ENCODE measurements at regions not wholly inside any gene's neighbourhood (a gene's known extent, or its start where the extent isn't known, plus 50 kb on each side); places are given as distances from the start of the nearest gene placed in this dataset.
"Not testable (repeated sequence)": the region's sequence is repeated elsewhere in the genome, so short reads cannot be mapped to it uniquely, and the experiment has no call there.

DNA sequence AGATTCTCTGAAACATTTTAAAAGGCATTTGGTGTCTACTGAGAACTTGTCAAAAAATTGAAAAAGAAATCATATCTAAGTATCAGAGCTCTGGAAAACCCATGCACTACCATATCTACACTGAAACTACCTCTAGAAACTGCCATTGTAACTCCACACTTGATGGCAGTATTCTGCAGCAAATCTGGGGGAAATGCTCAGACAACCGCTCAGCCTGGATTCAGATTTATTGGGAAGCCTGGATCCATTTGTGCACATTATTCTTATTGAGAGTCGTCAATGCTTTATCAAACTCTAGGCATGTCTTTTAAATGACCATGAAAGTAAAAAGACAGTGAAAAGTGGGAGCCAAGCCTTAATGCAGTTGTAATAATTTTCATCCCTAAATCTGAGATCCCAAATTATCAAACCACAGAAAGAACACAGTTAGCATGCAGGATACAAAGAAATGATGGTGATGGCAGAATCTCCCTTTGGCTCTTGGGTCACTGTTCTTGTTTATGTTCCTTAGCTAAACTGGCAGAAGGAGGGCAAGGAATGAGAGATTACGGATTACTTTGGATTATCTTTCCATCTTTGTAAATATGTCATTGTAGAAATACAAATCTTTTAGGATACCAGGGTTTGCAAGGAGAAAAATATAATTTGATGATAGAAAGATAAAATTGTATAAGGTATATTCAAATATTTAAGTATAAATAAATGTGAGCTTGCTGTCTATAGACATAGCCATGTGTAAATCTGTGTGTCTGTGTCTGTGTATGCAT, 512.1 kb upstream of the SYT4 start:
- DNase-seq (ENCODE audit: low read depth in 4 of 4, low spot score in 3 of 4): no peak

DNA sequence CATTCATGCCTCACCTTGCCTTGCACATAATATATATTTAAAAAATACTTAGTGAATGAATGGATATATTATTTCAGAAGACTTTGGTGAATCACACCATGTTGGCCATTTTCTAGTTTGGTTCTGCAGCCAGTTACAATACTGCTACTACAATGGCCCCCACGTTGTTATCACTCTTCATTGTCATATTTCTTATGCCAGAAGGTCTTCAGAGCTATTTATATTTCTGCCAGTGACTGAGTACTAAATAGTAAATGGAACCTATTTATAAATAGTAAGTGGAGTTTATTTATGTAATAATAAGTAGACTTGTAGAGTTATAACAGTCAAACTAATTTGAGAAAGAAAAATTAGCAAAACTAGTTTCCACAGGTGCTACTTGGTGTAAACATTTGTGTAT, 516.6 kb upstream of the SYT4 start:
- no peak for DNase-seq (ENCODE audit: low read depth in 4 of 4, low spot score in 3 of 4)

DNA sequence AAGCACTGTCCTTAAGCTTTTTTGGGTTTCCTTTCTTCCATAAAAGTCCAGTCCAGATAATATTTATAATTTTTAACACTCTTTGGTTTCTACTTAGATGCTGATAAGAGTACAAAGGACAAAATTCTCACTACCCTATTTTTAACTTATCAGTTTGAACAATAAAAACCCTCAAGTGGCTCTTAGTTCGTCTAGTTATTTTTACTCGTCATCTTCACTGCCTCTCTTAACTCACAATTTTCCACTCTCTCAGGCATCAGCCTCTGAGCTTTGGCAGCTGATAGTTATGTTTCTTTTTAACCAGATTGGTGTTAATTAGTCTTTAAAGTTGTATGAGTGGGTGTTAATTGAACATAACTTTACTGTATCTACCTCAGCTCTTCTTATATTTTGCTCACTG, 517.1 kb upstream of the SYT4 start:
- no peak for DNase-seq (ENCODE audit: low read depth in 4 of 4, low spot score in 3 of 4)

DNA sequence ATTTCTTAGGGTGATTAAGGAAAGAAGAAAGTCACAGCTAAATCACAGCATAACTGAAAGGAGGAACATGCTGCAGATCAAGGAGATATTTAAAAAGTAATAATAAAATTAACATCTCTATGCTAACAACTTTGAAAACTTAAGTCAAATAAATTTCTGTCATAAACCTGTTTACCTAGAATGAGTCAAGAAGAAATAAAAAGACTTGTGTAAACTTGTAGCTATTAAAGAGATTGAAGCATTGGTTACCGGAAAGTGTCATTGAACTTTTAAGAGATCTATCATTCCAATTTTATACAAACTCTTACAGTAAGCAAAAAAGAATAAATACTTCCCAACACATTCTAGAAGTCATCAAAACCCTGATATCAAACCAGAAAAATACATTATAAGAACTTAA, 520.1 kb upstream of the SYT4 start:
- DNase-seq (ENCODE audit: low read depth in 4 of 4, low spot score in 3 of 4): no peak

DNA sequence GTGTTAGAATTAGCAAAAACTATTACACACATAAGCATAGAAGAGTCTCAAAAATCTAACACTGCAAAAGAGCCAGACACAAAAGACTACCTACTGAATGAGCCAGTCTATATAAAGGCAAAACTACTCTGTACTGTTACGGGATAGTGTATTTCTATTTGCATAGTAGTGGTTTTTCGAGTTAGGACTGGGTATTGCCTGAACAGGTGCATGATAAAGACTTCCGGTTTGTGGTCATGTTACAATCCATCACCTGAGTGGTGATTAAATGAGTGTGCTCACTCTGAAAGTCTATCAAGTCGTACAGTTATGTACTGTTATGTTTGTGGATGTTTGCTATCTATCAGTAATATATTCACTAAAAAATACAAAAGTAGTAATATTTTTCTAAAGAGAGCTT, 523.3 kb upstream of the SYT4 start:
- DNase-seq (ENCODE audit: low read depth in 4 of 4, low spot score in 3 of 4): no peak

DNA sequence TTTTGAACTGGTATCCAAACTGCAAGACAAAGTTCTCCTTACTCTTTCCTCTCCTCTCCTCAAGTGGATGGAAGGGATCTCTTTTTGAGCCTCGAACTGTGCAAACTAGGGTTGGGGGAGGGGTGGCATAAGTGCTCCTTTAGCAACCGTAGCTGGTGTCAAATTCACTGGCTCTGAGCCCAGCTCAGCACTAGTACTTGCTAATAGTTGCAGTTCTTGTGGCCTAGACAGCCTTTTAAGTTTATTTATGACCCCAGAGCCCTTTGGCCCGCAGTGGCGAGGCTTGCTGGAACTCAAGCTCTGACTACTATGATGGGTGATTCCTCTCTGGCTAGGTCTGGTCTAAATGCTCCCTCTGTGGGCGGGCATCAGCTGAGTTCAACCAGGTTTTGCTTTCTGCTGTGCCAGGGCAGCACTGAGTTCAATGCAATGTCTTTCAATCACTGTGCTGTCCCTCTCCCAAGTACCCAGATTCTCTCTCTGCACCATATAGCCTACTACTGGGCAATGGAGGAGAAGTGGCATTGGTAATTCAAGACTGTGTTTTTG, 528.4 kb upstream of the SYT4 start:
- DNase-seq (ENCODE audit: low read depth in 4 of 4, low spot score in 3 of 4): peak in 2 of 4 donors; percentile 20 to 24

DNA sequence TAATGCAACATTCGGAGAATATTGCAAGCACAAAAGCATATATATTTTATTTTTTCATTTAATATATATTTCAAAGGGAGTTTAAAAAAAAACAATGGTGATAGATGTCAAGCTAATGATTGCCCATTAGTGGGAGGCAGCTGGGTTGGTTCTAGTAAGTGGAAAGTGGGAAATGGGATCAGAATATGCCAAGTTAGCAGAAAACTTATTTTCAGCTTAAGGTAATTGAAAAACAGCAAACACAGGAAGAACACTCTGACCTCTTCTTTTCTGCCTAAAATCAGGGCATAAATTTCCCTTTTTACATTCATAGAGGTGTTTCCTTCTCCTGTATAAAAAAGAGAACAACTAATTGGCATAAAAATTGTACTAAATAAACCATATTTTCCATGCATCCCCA, 535.3 kb upstream of the SYT4 start:
- DNase-seq (ENCODE audit: low read depth in 4 of 4, low spot score in 3 of 4): no peak

DNA sequence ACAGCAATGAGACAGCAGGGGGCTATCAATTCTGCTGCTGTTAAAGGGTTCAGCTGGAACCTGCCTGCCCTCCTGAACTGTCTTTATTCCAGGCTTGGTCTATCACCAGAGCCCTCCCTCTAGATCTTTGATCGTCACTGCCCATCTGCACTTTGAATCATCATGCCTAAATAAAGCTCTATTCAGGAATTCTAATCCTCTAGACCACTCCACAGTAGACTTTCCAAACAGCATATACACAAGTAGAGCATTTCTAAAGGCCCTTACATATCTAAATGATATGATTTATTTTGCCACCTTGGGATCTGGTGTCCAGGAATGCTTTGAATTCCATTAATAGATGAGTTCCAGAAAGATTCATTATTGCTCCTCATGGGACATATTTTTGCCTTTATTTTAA, 542.1 kb upstream of the SYT4 start:
- DNase-seq (ENCODE audit: low read depth in 4 of 4, low spot score in 3 of 4): no peak

DNA sequence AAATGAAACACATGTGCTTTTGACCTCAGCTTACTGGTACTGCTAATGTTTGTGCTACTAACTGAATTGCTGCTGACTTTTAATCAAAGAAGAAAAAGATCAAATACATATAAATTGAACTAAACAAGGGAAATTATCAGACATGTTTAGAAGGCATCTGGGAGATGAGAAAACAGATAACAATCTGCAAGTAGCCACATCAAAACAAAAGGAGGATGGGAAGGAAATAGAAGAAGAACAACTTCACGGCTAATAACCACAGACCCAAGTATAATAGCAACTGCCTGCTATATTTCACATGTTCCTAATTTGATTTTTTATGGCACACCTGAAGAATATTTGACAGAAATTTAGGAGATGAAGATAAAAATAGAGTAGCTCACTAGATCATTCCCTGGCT, 542.6 kb upstream of the SYT4 start:
- DNase-seq (ENCODE audit: low read depth in 4 of 4, low spot score in 3 of 4): no peak

DNA sequence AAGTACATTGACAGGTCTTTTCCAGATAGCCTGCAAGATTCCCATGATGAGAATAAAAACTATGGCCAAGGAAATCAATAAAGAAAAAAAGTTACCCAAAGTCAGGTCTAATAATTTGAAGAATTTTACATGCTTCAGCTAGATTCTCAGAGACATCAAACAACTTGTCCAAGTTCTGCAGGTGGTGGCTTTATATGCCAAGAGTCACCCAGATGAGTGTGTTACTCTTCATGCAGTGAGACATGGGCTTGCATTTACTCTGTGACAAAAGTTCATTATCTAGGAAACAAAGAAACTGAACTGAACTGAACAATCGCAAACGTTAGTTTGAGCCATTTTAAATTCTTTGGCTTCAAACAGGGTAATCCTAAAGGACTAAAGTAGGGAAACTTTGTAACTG, 548.5 kb upstream of the SYT4 start:
- no peak for DNase-seq (ENCODE audit: low read depth in 4 of 4, low spot score in 3 of 4)

DNA sequence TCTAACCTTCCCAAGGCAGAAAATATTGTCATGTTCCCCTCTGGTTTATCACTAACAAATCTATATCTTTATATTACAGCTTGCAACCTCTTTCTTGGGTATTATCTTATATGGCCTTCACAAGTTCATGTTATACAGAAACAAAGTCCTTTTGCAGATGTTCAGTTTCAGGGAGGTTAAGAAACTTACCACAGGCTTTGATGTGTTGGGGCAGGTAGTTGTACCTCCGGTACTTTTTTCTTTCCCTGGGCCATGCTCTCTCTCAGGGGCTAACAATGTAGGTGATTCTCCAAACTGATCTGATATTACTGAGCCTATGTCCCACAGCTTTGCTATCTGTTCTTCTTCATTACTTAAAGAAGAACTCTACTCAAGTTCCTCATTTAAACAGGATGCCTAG, 548.9 kb upstream of the SYT4 start:
- no peak for DNase-seq (ENCODE audit: low read depth in 4 of 4, low spot score in 3 of 4)

DNA sequence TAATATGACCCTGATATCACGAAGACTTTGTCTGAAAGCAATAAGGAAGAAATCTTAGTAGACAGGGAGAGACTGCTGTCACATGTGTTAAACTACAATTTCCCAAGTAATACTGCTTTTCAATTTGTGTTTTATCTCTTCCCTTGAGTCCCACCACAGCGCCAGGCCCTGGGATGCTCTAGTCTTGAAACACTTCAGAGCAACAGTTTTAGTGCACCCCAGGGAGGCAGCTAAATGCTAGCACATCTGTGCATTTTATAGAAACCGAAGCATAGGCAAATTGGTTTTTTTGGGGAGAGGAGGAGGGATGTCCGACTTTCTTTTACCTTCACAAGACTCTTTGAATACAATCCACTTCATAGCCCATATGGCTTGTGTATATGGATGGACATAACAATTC, 550.0 kb upstream of the SYT4 start:
- no peak for DNase-seq (ENCODE audit: low read depth in 4 of 4, low spot score in 3 of 4)

DNA sequence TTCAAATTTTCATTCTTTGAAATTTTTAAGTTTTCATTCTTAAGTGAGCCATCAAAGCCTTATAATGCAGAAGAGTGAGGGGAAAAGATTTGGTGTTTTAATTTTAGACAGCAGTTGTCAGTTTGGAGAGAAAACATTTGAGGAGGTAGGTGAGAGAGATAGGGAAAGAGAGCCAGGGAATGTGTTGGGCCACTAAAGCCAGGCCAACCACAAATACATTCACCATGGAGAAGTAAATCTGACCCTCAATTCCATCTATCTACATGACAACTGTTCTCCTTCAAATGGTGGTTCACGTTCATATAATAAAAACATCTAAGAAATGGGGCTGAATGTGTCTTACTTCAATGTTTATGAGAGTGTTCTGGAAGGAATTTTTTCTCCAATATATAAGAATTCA, 553.0 kb upstream of the SYT4 start:
- DNase-seq (ENCODE audit: low read depth in 4 of 4, low spot score in 3 of 4): no peak

DNA sequence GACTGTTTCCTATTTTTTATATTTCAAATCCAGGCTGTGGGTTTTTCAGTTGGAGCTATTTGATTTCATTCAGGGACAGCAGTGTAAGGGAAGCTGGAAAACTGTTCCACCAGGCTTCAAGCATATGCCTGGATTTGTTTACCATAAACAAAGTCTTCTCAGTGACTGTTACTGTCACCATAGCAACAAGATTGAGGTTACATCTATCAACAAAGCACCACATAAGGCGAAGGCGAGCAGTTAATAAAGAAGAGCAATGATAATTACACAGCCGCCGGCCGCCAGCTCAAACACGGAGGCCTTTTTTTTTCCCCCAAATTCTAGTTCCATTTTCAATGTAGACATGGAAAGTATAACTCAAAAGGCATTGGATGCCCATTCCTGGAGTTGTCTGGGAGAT, 553.7 kb upstream of the SYT4 start:
- DNase-seq (ENCODE audit: low read depth in 4 of 4, low spot score in 3 of 4): peak in 1 of 4 donors; percentile 4

DNA sequence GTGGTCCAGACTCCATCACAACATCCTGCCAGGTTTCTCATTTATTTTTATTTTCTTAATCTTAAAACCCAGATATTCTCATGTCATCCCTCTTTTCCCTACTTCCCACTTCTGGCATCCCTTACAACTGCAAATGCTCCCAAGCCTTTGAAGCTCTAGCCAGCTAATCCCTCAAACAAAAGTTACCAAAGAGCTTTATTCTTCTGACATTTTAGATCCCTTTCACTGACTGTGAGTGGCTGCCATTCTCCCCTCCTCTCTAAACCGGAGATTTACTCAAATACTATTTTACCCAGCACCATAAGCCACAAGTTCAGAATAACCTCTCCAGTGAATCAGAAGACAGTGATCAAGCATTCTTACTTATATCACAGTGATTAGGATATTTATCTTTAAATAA, 569.0 kb upstream of the SYT4 start:
- DNase-seq (ENCODE audit: low read depth in 4 of 4, low spot score in 3 of 4): no peak

DNA sequence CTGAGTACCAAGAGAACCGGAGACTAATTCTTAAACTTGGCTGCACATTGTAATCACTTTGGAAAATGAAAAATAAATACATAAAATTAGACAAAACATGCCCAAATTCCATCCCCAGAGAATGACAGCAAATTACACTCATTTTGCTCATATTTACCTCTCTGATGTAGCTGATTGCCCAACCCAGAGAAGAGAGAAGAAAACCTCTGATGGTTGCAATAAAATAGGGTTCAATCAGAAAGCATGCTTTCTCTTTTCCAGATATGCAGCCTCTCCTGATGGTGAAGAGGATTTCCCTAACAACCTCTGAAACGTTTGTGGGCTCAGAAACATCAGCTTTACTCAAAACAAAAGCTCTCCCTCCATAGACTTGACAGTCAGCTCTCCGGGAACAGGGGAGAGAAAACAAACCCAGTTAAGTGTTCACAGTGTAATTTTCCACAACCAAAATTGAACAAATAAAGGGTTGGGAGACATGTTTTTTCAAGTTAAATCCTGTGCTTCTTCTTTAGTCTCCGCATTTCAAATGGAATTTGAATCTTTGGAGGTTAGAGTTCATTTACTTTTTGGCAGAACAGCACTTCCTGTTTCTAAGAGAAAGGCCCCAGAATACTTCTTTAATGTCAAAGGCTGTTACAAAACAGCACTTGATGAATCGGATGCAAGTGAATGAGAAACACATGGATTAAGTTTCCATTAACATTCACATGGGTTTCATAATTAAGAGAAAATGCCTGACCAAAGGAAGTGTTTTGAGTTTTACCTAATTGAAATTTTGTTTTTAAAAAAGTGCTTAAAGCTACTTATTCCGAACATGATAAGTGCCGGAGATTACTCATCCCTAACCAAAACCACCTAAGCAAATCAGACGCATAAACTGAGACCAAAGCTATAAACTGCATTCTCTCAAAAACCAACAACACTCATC, 570.1 kb upstream of the SYT4 start:
- no peak for DNase-seq (ENCODE audit: low read depth in 4 of 4, low spot score in 3 of 4)

DNA sequence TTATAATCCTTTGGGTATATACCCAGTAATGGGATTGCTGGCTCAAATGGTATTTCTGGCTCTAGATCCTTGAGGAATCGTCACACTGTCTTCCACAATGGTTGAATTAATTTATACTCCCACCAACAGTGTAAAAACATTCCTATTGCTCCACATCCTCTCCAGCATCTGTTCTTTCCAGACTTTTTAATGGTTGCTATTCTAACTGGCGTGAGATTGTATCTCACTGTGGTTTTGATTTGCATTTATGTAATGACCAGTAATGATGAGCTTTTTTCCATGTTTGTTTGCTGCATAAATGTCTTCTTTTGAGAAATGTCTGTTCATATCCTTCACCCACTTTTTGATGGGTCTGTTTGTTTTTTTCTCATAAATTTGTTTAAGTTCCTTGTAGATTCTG, 572.5 kb upstream of the SYT4 start:
- DNase-seq (ENCODE audit: low read depth in 4 of 4, low spot score in 3 of 4): not testable (repeated sequence)

DNA sequence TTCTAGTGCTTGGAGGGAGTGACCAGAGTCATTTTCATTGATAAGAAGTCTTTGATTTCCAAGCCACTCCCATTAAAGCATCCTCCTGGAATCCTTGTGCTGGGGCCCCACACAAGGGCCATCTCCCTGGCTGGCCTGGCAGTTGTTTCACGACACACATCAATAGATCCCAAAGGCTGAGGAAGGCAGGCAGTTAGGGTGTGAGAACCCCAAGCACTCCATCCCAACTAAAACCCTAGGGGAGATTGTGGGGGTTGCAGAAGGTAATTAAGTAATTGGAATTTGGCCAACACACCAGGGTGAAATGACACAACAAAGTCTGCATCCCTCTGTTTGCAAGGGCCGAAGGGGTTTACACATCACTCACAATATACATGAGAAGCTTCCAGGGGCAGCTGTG, 578.1 kb upstream of the SYT4 start:
- no peak for DNase-seq (ENCODE audit: low read depth in 4 of 4, low spot score in 3 of 4)

DNA sequence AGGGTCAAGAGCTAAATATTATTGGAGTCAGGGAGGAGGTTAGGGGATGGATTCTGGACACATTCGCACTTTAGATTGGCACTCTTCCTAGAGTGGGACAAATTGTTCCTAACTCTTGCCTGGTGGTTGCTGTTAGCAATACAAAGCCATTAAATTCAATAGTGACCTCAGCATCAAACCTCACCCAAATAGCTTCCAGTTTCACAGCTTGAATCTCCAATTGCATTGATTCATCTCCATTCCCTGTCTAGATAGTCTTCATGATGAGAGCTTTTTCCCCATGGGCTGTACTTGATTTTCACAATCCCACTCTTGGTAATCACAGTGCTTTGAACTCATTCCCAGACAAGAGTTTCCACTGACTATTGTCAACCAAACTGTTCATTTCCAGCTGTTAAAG, 585.9 kb upstream of the SYT4 start:
- DNase-seq (ENCODE audit: low read depth in 4 of 4, low spot score in 3 of 4): no peak

DNA sequence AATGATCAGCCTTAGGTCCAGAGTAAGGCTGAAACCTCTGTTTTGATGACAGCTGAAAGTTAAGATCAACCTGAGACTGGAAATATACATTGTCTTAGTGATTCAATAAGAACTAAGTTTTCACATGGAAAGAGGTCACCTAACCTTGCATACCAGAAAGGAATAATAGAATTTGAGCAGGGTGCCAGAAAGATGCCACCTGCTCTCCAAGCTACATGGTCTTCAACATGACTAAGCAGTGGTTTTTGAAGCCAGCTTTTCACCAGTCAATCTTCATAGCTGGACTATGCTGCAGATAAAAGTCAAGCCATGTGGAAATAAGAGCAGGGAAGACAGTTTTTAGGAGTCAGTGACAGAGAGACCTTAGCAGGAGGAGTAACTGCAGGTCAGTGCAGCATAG, 589.4 kb upstream of the SYT4 start:
- DNase-seq (ENCODE audit: low read depth in 4 of 4, low spot score in 3 of 4): no peak

DNA sequence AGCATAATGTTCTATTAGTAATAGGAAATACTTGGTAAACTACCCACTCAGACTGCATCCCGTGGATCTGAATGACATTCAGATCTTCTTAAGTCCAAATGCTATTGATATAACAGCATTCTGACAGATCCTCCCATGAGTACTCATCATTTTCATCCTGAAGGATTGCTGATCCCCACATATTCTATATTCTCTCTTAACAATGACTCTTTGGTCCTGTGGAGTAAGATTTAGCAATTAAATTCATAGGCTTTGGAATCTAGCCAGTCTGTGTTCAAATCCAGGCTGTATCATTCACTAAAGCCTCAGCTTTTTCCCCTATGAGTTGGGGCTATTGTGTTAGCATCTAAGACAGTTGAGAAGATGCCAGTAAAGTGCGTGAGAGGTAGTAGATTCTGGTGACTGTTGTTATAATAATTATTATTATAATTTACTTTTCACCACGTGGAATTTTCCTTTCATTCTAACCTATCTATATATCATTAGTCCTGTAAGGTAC, 591.3 kb upstream of the SYT4 start:
- no peak for DNase-seq (ENCODE audit: low read depth in 4 of 4, low spot score in 3 of 4)

Measured in left renal pelvis (tissue), 4 donors.